SK-N-SH (cell line): ENCODE measurements at regions not wholly inside any gene's neighbourhood (a gene's known extent, or its start where the extent isn't known, plus 50 kb on each side); places are given as distances from the start of the nearest gene placed in this dataset.

Experiments used
- CTCF ChIA-PET: fragments of 300-600, 350-600 bp; formaldehyde crosslinking; extraction: SDS; loops from one replicate; lab custom pipeline; 2021; lab: Yijun Ruan, JAX
- POLR2A ChIA-PET: fragments of 350-600 bp; sonication (Branson Sonifier 250); formaldehyde crosslinking; extraction: SDS; loops from one replicate; lab custom pipeline; 2020; ENCODE audit warnings: antibody characterized with exemption, inconsistent platforms; lab: Yijun Ruan, JAX
- DNase-seq: peaks from one replicate; pipeline ENCODE4 v3.0.0; 2012
- H2AFZ ChIP-seq: fragments of 200-600 bp; sonication (generic); 2 replicates; pipeline ENCODE4 v1.8.1; 2016; ENCODE audit warnings: antibody characterized with exemption, mild to moderate bottlenecking, low read depth
- H3F3A ChIP-seq: fragments of 200-600 bp; sonication (generic); replicated peaks from 2 replicates; pipeline ENCODE3; 2016; ENCODE audit warnings: antibody characterized with exemption, mild to moderate bottlenecking; ENCODE audit not compliant: insufficient read depth
- H3K27ac ChIP-seq, 2 experiments: fragments of 200-500 bp in 1 of 2; fragments of 200-600 bp in 1 of 2; sonication (Bioruptor generic) in 1 of 2; sonication (generic), shearing (Covaris generic) in 1 of 2; 2 replicates each; pipeline versions ENCODE4 v1.5.1 to v1.6.1; 2014 to 2016; ENCODE audit warnings: low read depth in 2 of 2, inconsistent platforms in 1 of 2, low read length in 1 of 2, mild to moderate bottlenecking in 1 of 2, mixed read lengths in 1 of 2
- H3K27me3 ChIP-seq: fragments of 200-600 bp; sonication (generic), shearing (Covaris generic); 2 replicates; pipeline ENCODE4 v1.6.1; 2016; ENCODE audit warnings: mixed run types; ENCODE audit not compliant: insufficient read depth
- H3K36me3 ChIP-seq, 2 experiments: fragments of 200-500 bp in 1 of 2; fragments of 200-600 bp in 1 of 2; sonication (Bioruptor generic) in 1 of 2; sonication (generic) in 1 of 2; replicated peaks in 1 of 2; 2 replicates each; pipeline versions ENCODE3 to v1.5.1; 2014 to 2016; ENCODE audit warnings: low read length in 1 of 2, mild to moderate bottlenecking in 1 of 2; ENCODE audit not compliant: insufficient read depth in 2 of 2, control insufficient read depth in 1 of 2
- H3K4me1 ChIP-seq, 2 experiments: fragments of 200-500 bp in 1 of 2; fragments of 200-600 bp in 1 of 2; sonication (Bioruptor generic) in 1 of 2; sonication (generic), shearing (Covaris generic) in 1 of 2; 2 replicates each; pipeline versions ENCODE4 v1.5.1 to v1.6.1; 2014 to 2016; ENCODE audit warnings: low read depth in 1 of 2, low read length in 1 of 2, mixed run types in 1 of 2; ENCODE audit not compliant: insufficient read depth in 2 of 2, control insufficient read depth in 1 of 2
- H3K4me2 ChIP-seq: fragments of 200-600 bp; sonication (generic), shearing (Covaris generic); 2 replicates; pipeline ENCODE4 v1.6.1; 2017; ENCODE audit warnings: mixed run types
- H3K4me3 ChIP-seq, 2 experiments: fragments of 200-500 bp in 1 of 2; fragments of 200-600 bp in 1 of 2; sonication (Bioruptor generic) in 1 of 2; sonication (generic), shearing (Covaris generic) in 1 of 2; 2 replicates each; pipeline versions ENCODE4 v1.5.1 to v1.8.1; 2014 to 2016; ENCODE audit warnings: low read depth in 2 of 2, inconsistent platforms in 1 of 2, low read length in 1 of 2, mild to moderate bottlenecking in 1 of 2, mixed read lengths in 1 of 2, moderate library complexity in 1 of 2
- H3K79me2 ChIP-seq: fragments of 200-600 bp; sonication (generic); 2 replicates; pipeline ENCODE4 v1.8.1; 2017; ENCODE audit warnings: mild to moderate bottlenecking; ENCODE audit not compliant: insufficient read depth
- H3K9ac ChIP-seq: fragments of 200-600 bp; sonication (generic); 2 replicates; pipeline ENCODE4 v1.6.1; 2017; ENCODE audit warnings: mixed run types
- H3K9me2 ChIP-seq: fragments of 200-600 bp; sonication (generic); 2 replicates; pipeline ENCODE4 v1.6.1; 2017; ENCODE audit warnings: mixed run types
- H3K9me3 ChIP-seq: fragments of 200-600 bp; sonication (generic); 2 replicates; pipeline ENCODE4 v1.6.1; 2017; ENCODE audit warnings: mixed run types, mild to moderate bottlenecking, moderate library complexity
- H4K20me1 ChIP-seq: fragments of 200-600 bp; sonication (generic); 2 replicates; pipeline ENCODE4 v1.6.1; 2017; ENCODE audit warnings: mild to moderate bottlenecking, mixed run types; ENCODE audit not compliant: insufficient read depth
- CTCF ChIP-seq: fragments of 200-600 bp; sonication (generic); IDR thresholded peaks from 2 replicates; pipeline ENCODE4 v1.6.1; 2017; ENCODE audit warnings: antibody characterized with exemption, mild to moderate bottlenecking, moderate library complexity
- ELF1 ChIP-seq: IDR thresholded peaks from 2 replicates; pipeline ENCODE4 v1.4.0; 2012
- EP300 ChIP-seq, 2 experiments: IDR thresholded peaks; 2 replicates each; pipeline versions ENCODE4 v1.4.0 to v1.6.1; 2012; ENCODE audit warnings: borderline replicate concordance in 1 of 2, low read depth in 1 of 2, low read length in 1 of 2
- EZH2phosphoT487 ChIP-seq: fragments of 200-600 bp; sonication (generic); IDR thresholded peaks from 2 replicates; pipeline ENCODE4 v1.6.1; 2017; ENCODE audit warnings: low read depth, mixed run types, mild to moderate bottlenecking, antibody characterized with exemption, moderate library complexity, borderline replicate concordance
- FOXM1 ChIP-seq: IDR thresholded peaks from 2 replicates; pipeline ENCODE4 v1.4.0; 2012; ENCODE audit warnings: low read depth, mild to moderate bottlenecking
- GABPA ChIP-seq: IDR thresholded peaks from 2 replicates; pipeline ENCODE4 v1.4.0; 2012; ENCODE audit warnings: low read depth, mild to moderate bottlenecking
- MEF2A ChIP-seq: IDR thresholded peaks from 2 replicates; pipeline ENCODE4 v1.4.0; 2012; ENCODE audit warnings: low read depth, borderline replicate concordance
- MXI1 ChIP-seq: IDR thresholded peaks from 2 replicates; pipeline ENCODE4 v1.6.1; 2012; ENCODE audit warnings: mild to moderate bottlenecking, low read depth, low read length, improper control_type of control experiment
- REST ChIP-seq: IDR thresholded peaks from 2 replicates; pipeline ENCODE4 v1.6.1; 2012; ENCODE audit warnings: mild to moderate bottlenecking, low read depth, low read length, moderate library complexity
- RXRA ChIP-seq: IDR thresholded peaks from 2 replicates; pipeline ENCODE4 v1.4.0; 2012; ENCODE audit warnings: low read depth, mild to moderate bottlenecking, borderline replicate concordance
- TEAD4 ChIP-seq: IDR thresholded peaks from 2 replicates; pipeline ENCODE4 v1.4.0; 2012; ENCODE audit warnings: mild to moderate bottlenecking, borderline replicate concordance; ENCODE audit not compliant: insufficient read depth
- ZBTB33 ChIP-seq: IDR thresholded peaks from 2 replicates; pipeline ENCODE4 v1.4.0; 2012; ENCODE audit warnings: low read depth, borderline replicate concordance
- WGBS: methylation state at CpG from one replicate; pipeline ENCODE4 v1.1.6; 2017; ENCODE audit warnings: low lambda C conversion rate; 5-methylcytosine and 5-hydroxymethylcytosine counted together

- H2AFZ ChIP-seq, result no peak overlapping the region
- no peaks in the 10 kb centered on the region for H3K9me2 ChIP-seq
- H3K79me2 ChIP-seq, result no peaks in the 10 kb centered on the region
- TF ChIP-seq GABPA (no peak), ZBTB33 (no peak), FOXM1 (no peak), EP300 (IDR thresholded peaks at IDR 0.05; ENCODE audit: borderline replicate concordance in 1 of 2, low read depth in 1 of 2, low read length in 1 of 2) (no peak), MXI1 (no peak), EZH2phosphoT487 (no peak), MEF2A (no peak), TEAD4 (no peak), RXRA (no peak), ELF1 (no peak), CTCF (no peak), REST (no peak)
- TF ChIP-seq, all 33 proteins: peak for 0
- Histone ChIP-seq H3K27ac (no peak overlapping the region), H3K4me3 (no peak overlapping the region), H3K9ac (no peak overlapping the region), H3F3A (no peaks in the 10 kb centered on the region), H3K4me1 (no peaks in the 10 kb centered on the region; a peak in 1 of 4 replicates), H3K9me3 (no peaks in the 10 kb centered on the region), H3K36me3 (no peaks in the 10 kb centered on the region), H3K27me3 (no peaks in the 10 kb centered on the region), H4K20me1 (no peaks in the 10 kb centered on the region), H3K4me2 (no peak overlapping the region)
- CTCF ChIA-PET, result no interaction called here
- POLR2A ChIA-PET, result no interaction called here
- 31% methylated on average over 3 of the region's 3 CpGs for WGBS
- no peak for DNase-seq
Measured at GRCh38 chr12:22798116-22798515, 173.1 kb downstream of the ETNK1 start.
